DND-41 (cell line): ENCODE measurements at regions not wholly inside any gene's neighbourhood (a gene's known extent, or its start where the extent isn't known, plus 50 kb on each side); places are given as distances from the start of the nearest gene placed in this dataset.

Experiments
- EZH2 ChIP-seq: IDR thresholded peaks from 3 replicates; pipeline ENCODE4 v1.6.1; 2012; ENCODE audit warnings: borderline replicate concordance, low read depth, mild to moderate bottlenecking, moderate library complexity, low read length, inconsistent platforms; ENCODE audit not compliant: severe bottlenecking
- TF ChIP-seq, protein P1 (sequence below): IDR thresholded peaks from 2 replicates; pipeline ENCODE4 v1.5.1; 2012; ENCODE audit warnings: borderline replicate concordance, low read length, moderate library complexity, mild to moderate bottlenecking; ENCODE audit not compliant: poor library complexity, severe bottlenecking; ENCODE audit errors: extremely low read depth

DNA sequence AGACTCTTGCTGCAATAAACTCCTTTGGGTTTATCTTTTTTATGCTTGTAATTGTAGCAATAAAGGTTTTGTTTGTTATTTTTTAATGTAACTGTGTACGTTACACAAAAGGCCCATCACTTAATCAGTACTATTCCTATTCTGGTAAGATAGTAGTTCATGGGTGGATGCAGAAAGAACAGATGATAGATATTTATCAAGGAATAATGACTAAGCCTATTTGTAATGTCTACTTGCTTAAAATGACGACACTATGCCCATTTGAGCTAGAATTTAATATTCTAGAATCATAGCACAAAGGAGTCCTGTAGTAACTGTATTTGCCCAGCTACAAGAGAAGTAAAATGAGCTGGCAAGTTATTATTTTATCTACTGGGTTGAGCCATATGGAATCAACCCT is 235.4 kb upstream of the DYNLRB2 start:
- TF ChIP-seq, protein P1, sequence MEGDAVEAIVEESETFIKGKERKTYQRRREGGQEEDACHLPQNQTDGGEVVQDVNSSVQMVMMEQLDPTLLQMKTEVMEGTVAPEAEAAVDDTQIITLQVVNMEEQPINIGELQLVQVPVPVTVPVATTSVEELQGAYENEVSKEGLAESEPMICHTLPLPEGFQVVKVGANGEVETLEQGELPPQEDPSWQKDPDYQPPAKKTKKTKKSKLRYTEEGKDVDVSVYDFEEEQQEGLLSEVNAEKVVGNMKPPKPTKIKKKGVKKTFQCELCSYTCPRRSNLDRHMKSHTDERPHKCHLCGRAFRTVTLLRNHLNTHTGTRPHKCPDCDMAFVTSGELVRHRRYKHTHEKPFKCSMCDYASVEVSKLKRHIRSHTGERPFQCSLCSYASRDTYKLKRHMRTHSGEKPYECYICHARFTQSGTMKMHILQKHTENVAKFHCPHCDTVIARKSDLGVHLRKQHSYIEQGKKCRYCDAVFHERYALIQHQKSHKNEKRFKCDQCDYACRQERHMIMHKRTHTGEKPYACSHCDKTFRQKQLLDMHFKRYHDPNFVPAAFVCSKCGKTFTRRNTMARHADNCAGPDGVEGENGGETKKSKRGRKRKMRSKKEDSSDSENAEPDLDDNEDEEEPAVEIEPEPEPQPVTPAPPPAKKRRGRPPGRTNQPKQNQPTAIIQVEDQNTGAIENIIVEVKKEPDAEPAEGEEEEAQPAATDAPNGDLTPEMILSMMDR: no peak
- no peak for TF ChIP-seq EZH2
